H1 (cell line): ENCODE measurements at regions not wholly inside any gene's neighbourhood (a gene's known extent, or its start where the extent isn't known, plus 50 kb on each side); places are given as distances from the start of the nearest gene placed in this dataset.

Experiments used
- CTCF ChIA-PET: fragments of 300-600 bp; sonication (Branson Sonifier 250); formaldehyde crosslinking; loops from one replicate; lab custom pipeline; 2021; ENCODE audit not compliant: partially characterized antibody; lab: Charles Lee
- POLR2A ChIA-PET: fragments of 300-600 bp; sonication (Branson Sonifier 250); formaldehyde crosslinking; loops from one replicate; lab custom pipeline; 2021; ENCODE audit warnings: inconsistent platforms; ENCODE audit not compliant: partially characterized antibody; lab: Charles Lee
- DNase-seq, 2 experiments: peaks; one replicate each; pipeline versions ENCODE4 v3.0.0 to v3.0.0-alpha.2; 2010 to 2022; ENCODE audit warnings: low spot score in 2 of 2, low read depth in 1 of 2, mixed read lengths in 1 of 2
- FAIRE-seq: peaks from 2 replicates; lab custom pipeline; 2011; peaks lifted over from hg19 to GRCh38; lab: Jason Lieb, UNC
- H2AFZ ChIP-seq: 2 replicates; pipeline ENCODE4 v1.8.1; 2012; ENCODE audit warnings: low read length, inconsistent platforms
- H2AK5ac ChIP-seq: 2 replicates; pipeline ENCODE4 v1.6.1; 2013; ENCODE audit warnings: low read depth, low read length
- H2BK120ac ChIP-seq: replicated peaks from 2 replicates; pipeline ENCODE3; 2013; ENCODE audit warnings: low read depth, low read length, inconsistent platforms
- H2BK12ac ChIP-seq: 2 replicates; pipeline ENCODE4 v1.6.1; 2013; ENCODE audit warnings: low read depth, low read length
- H2BK15ac ChIP-seq: 2 replicates; pipeline ENCODE4 v1.6.1; 2013; ENCODE audit warnings: low read length
- H2BK20ac ChIP-seq: 2 replicates; pipeline ENCODE4 v1.6.1; 2013; ENCODE audit warnings: low read length
- H2BK5ac ChIP-seq: 2 replicates; pipeline ENCODE4 v1.6.1; 2013; ENCODE audit warnings: low read depth, low read length
- H3K14ac ChIP-seq: 2 replicates; pipeline ENCODE4 v1.6.1; 2013; ENCODE audit warnings: inconsistent platforms; ENCODE audit not compliant: insufficient read length
- H3K18ac ChIP-seq: 2 replicates; pipeline ENCODE4 v1.6.1; 2013; ENCODE audit warnings: low read length; ENCODE audit errors: extremely low read depth
- H3K23ac ChIP-seq: 2 replicates; pipeline ENCODE4 v1.6.1; 2013; ENCODE audit warnings: inconsistent platforms; ENCODE audit not compliant: insufficient read length
- H3K23me2 ChIP-seq: 2 replicates; pipeline ENCODE4 v1.6.1; 2013; ENCODE audit warnings: low read depth, low read length
- H3K27ac ChIP-seq: 2 replicates; pipeline ENCODE4 v1.6.1; 2011; ENCODE audit warnings: low read depth, low read length, inconsistent platforms
- H3K27me3 ChIP-seq, 4 experiments: replicated peaks in 1 of 4; 1 replicate in 1 of 4; 2 replicates in 3 of 4; pipeline versions ENCODE4 v1.6.1 to v1.8.1; 2011 to 2013; ENCODE audit warnings: low read length in 3 of 4, mild to moderate bottlenecking in 3 of 4, inconsistent platforms in 2 of 4, mixed read lengths in 2 of 4, moderate library complexity in 1 of 4; ENCODE audit not compliant: control insufficient read depth in 3 of 4, insufficient read depth in 3 of 4; ENCODE audit errors: extremely low read depth in 1 of 4
- H3K36me3 ChIP-seq, 4 experiments: 2 replicates each; pipeline versions ENCODE4 v1.6.1 to v1.8.1; 2011 to 2013; ENCODE audit warnings: mild to moderate bottlenecking in 4 of 4, low read length in 3 of 4, moderate library complexity in 2 of 4, control low read depth in 1 of 4, inconsistent platforms in 1 of 4; ENCODE audit not compliant: insufficient read depth in 4 of 4, control insufficient read depth in 2 of 4
- H3K4ac ChIP-seq: replicated peaks from 2 replicates; pipeline ENCODE3; 2013; ENCODE audit warnings: low read length, low read depth, mixed read lengths, inconsistent platforms; ENCODE audit not compliant: insufficient read length
- H3K4me1 ChIP-seq, 4 experiments: replicated peaks in 1 of 4; 1 replicate in 1 of 4; 2 replicates in 3 of 4; pipeline versions ENCODE4 v1.6.1 to v1.8.1; 2011 to 2013; ENCODE audit warnings: low read length in 3 of 4, inconsistent platforms in 2 of 4, mixed read lengths in 1 of 4; ENCODE audit not compliant: insufficient read depth in 4 of 4, control insufficient read depth in 3 of 4
- H3K4me2 ChIP-seq, 2 experiments: 2 replicates each; pipeline versions ENCODE4 v1.6.1 to v1.8.1; 2011 to 2013; ENCODE audit warnings: low read depth in 2 of 2, low read length in 2 of 2, control low read depth in 1 of 2, inconsistent platforms in 1 of 2, mild to moderate bottlenecking in 1 of 2; ENCODE audit not compliant: insufficient read depth in 1 of 2
- H3K4me3 ChIP-seq, 4 experiments: fragments of 200-600, 300-600 bp in 1 of 4; sonication (generic), shearing (Covaris generic), sonication (Bioruptor Twin) in 1 of 4; 2 replicates each; pipeline versions ENCODE4 v1.5.1 to v1.8.1; 2011 to 2016; ENCODE audit warnings: low read length in 4 of 4, low read depth in 3 of 4, control low read depth in 2 of 4, inconsistent platforms in 2 of 4, mild to moderate bottlenecking in 2 of 4, mixed read lengths in 1 of 4, moderate library complexity in 1 of 4; ENCODE audit not compliant: insufficient read depth in 2 of 4; ENCODE audit errors: extremely low read depth in 1 of 4
- H3K56ac ChIP-seq: replicated peaks from 2 replicates; pipeline ENCODE3; 2013; ENCODE audit warnings: low read depth, mild to moderate bottlenecking, mixed read lengths, low read length, inconsistent platforms; ENCODE audit not compliant: insufficient read length
- H3K79me1 ChIP-seq: 2 replicates; pipeline ENCODE4 v1.6.1; 2013; ENCODE audit warnings: low read depth, low read length, control low read depth
- H3K79me2 ChIP-seq, 2 experiments: 2 replicates each; pipeline versions ENCODE4 v1.6.1 to v1.8.1; 2012 to 2013; ENCODE audit warnings: low read length in 2 of 2, mild to moderate bottlenecking in 2 of 2, inconsistent platforms in 1 of 2; ENCODE audit not compliant: insufficient read depth in 2 of 2, control insufficient read depth in 1 of 2
- H3K9ac ChIP-seq, 4 experiments: replicated peaks in 1 of 4; 1 replicate in 1 of 4; 2 replicates in 3 of 4; pipeline versions ENCODE4 v1.6.1 to v1.8.1; 2011 to 2013; ENCODE audit warnings: low read depth in 3 of 4, low read length in 3 of 4, control low read depth in 2 of 4, mild to moderate bottlenecking in 2 of 4, moderate library complexity in 2 of 4, inconsistent platforms in 1 of 4; ENCODE audit errors: extremely low read depth in 1 of 4
- H3K9me3 ChIP-seq, 2 experiments: 2 replicates each; pipeline versions ENCODE4 v1.6.1 to v1.8.1; 2012 to 2013; ENCODE audit warnings: mild to moderate bottlenecking in 2 of 2, moderate library complexity in 2 of 2, control low read depth in 1 of 2, inconsistent platforms in 1 of 2, low read depth in 1 of 2, low read length in 1 of 2, mixed read lengths in 1 of 2; ENCODE audit not compliant: insufficient read depth in 2 of 2
- H4K20me1 ChIP-seq, 2 experiments: replicated peaks in 1 of 2; 2 replicates each; pipeline versions ENCODE3 to v1.8.1; 2011 to 2013; ENCODE audit warnings: inconsistent platforms in 2 of 2, low read length in 2 of 2, mild to moderate bottlenecking in 1 of 2; ENCODE audit not compliant: insufficient read depth in 2 of 2, control insufficient read depth in 1 of 2
- H4K5ac ChIP-seq: 2 replicates; pipeline ENCODE4 v1.6.1; 2013; ENCODE audit warnings: low read length, low read depth, mixed read lengths, inconsistent platforms; ENCODE audit not compliant: insufficient read length
- H4K8ac ChIP-seq: 2 replicates; pipeline ENCODE4 v1.8.0; 2013; ENCODE audit warnings: mild to moderate bottlenecking, moderate library complexity, low read length, inconsistent platforms; ENCODE audit not compliant: insufficient read depth; ENCODE audit errors: extremely low read depth
- H4K91ac ChIP-seq: replicated peaks from 2 replicates; pipeline ENCODE3; 2013; ENCODE audit warnings: low read length, mixed read lengths, inconsistent platforms; ENCODE audit not compliant: insufficient read length
- GTF2F1 ChIP-seq: IDR thresholded peaks from 2 replicates; pipeline ENCODE4 v1.6.1; 2012; ENCODE audit warnings: low read depth, low read length, improper control_type of control experiment, borderline replicate concordance
- RBBP5 ChIP-seq: IDR thresholded peaks from 2 replicates; pipeline ENCODE4 v1.7.1; 2012; ENCODE audit warnings: low read depth, mild to moderate bottlenecking, inconsistent platforms, low read length, moderate library complexity, borderline replicate concordance
- TEAD4 ChIP-seq: IDR thresholded peaks from 2 replicates; pipeline ENCODE4 v1.6.1; 2012; ENCODE audit warnings: low read depth, low read length, inconsistent platforms, mixed read lengths
- ZNF274 ChIP-seq: IDR thresholded peaks from 2 replicates; pipeline ENCODE4 v1.7.0; 2012; ENCODE audit warnings: low read length, borderline replicate concordance; ENCODE audit errors: extremely low read depth
- WGBS, 2 experiments: shearing (Covaris generic) in 1 of 2; methylation state at CpG; one replicate each; pipeline versions ENCODE4 v1.1.6 to v1.1.7; 2013 to 2015; ENCODE audit warnings: low lambda C conversion rate in 2 of 2, mixed read lengths in 2 of 2, inconsistent platforms in 1 of 2, low coverage in 1 of 2, missing lambda C conversion rate in 1 of 2; ENCODE audit not compliant: insufficient replicate concordance in 2 of 2, insufficient coverage in 1 of 2, insufficient read length in 1 of 2; ENCODE audit errors: extremely low coverage in 1 of 2, missing lambda C conversion rate in 1 of 2; 5-methylcytosine and 5-hydroxymethylcytosine counted together

- H4K8ac ChIP-seq: no peak overlapping the region
- H3K14ac ChIP-seq: no peak overlapping the region
- no peak overlapping the region for H3K9ac ChIP-seq
- H4K5ac ChIP-seq: no peak overlapping the region
- H4K91ac ChIP-seq: no peak overlapping the region
- H2BK5ac ChIP-seq: no peak overlapping the region
- H2BK12ac ChIP-seq: no peak overlapping the region
- 0 out of 4 replicates have a peak, but pooled peaks cover 0 to 3% of the 10 kb centered on the region in 2 experiments for H3K9me3 ChIP-seq
- WGBS, 2 experiments: 97% methylated on average over 5 of the region's 5 CpGs; no CpG with 5 or more reads in 1 of the 2 experiments
- POLR2A ChIA-PET: interaction anchor here (0.6 kb wide), 1 partner anchor 173 kb away, joined by 3 read pairs; no protein-coding TSS in a partner anchor
- no peaks in the 10 kb centered on the region for H3K79me2 ChIP-seq
- no peaks in the 10 kb centered on the region for H3K27me3 ChIP-seq
- no peaks in the 10 kb centered on the region for H3K36me3 ChIP-seq
- no peak overlapping the region for H2AK5ac ChIP-seq
- no peak overlapping the region for H2BK15ac ChIP-seq
- TF ChIP-seq ZNF274: no peak
- TF ChIP-seq TEAD4: no peak
- no peak for TF ChIP-seq RBBP5
- no peak for TF ChIP-seq GTF2F1
- H3K4me2 ChIP-seq: no peak overlapping the region
- H4K20me1 ChIP-seq: no peaks in the 10 kb centered on the region
- no peak overlapping the region for H3K18ac ChIP-seq
- H2BK120ac ChIP-seq: no peak overlapping the region
- no peak overlapping the region for H3K23ac ChIP-seq
- H3K23me2 ChIP-seq: no peaks in the 10 kb centered on the region
- no peak overlapping the region for H3K56ac ChIP-seq
- no peak overlapping the region for H2BK20ac ChIP-seq
- no peaks in the 10 kb centered on the region for H3K4me1 ChIP-seq
- DNase-seq: no peak
- no peak overlapping the region for H3K4me3 ChIP-seq
- no peak for FAIRE-seq
- H3K4ac ChIP-seq: no peak overlapping the region
- H3K79me1 ChIP-seq: no peaks in the 10 kb centered on the region
- H3K27ac ChIP-seq: no peak overlapping the region
- CTCF ChIA-PET: interaction anchor here (1.0 kb wide), 1 partner anchor 77 kb away, joined by 3 read pairs; no protein-coding TSS in a partner anchor
- H2AFZ ChIP-seq: no peak overlapping the region; the same call in 1 of the 2 replicates
Observed at GRCh38 chr18:42242758-42243157, 287.7 kb downstream of the PIK3C3 start.
